A204.1 (cell line): ENCODE measurements at regions not wholly inside any gene's neighbourhood (a gene's known extent, or its start where the extent isn't known, plus 50 kb on each side); places are given as distances from the start of the nearest gene placed in this dataset.

Source experiments
- FAIRE-seq: peaks from 2 replicates; lab custom pipeline; 2012; peaks lifted over from hg19 to GRCh38; lab: Jason Lieb, UNC

- FAIRE-seq: no peak
Observed at GRCh38 chrX:143171703-143172102, 146.0 kb downstream of the SPANXN4 start.

GRCh38 chrX:143165778-143166177, 140.1 kb downstream of the SPANXN4 start:
- peak; percentile 48 for FAIRE-seq

DNA sequence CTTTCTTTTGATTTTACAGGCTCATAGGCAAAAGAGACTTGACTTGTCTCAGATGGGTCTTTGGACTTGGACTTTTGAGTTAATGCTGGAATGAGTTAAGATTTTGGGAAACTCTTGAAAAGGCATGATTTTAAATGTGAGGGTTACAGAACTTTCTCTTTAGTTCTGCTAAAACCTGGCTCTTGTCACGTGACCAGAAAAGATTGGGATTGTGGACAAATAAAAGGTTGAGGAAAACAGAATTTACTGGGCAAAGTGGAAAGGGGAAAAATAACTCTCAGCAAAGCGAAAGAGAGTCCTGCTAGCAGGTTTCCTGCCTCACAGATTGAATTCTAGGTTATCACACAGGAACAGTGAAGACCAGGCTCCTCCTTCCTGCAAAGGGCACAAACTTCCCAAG, 114.0 kb downstream of the SPANXN4 start:
- FAIRE-seq: no peak

DNA sequence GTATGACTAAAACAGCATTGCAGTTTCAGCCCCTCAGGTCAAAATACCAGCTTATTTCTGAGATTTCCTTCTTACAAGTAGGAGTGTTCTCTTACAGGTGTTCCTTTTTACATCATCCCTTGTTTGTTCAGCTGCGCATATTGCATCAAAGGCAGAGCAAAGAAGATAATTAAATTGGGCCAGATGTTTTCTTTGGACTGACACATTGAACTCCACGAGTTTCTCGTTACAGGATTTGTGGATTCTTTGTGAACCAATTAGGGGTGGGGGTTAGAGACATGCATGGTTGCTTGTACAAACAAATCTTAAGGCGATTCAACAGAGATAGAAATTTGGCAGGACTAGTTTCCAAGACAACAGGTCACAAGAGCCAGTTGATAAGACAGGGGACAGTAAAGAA, 95.7 kb downstream of the SPANXN4 start:
- FAIRE-seq: no peak

GRCh38 chrX:143115466-143115865, 89.7 kb downstream of the SPANXN4 start:
- no peak for FAIRE-seq

DNA sequence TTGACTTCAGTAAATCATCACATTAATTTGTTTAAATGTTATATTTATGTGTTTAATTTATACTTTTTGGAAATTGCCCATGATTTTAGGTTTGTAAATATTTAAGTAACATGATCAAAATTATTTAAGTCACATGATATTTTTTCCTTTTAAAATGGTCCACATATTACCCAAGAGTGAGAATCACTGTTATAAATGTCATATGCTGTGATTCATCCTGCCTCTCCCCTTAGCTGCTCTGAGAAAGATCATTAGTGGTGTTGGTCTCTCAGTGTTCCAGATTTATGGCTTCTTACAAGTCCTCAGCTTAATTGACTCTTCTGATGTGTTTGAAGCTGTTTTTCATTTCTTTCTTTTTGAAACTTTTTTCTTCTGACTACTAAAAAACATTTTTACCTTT, 70.1 kb downstream of the SPANXN4 start:
- FAIRE-seq: no peak

DNA sequence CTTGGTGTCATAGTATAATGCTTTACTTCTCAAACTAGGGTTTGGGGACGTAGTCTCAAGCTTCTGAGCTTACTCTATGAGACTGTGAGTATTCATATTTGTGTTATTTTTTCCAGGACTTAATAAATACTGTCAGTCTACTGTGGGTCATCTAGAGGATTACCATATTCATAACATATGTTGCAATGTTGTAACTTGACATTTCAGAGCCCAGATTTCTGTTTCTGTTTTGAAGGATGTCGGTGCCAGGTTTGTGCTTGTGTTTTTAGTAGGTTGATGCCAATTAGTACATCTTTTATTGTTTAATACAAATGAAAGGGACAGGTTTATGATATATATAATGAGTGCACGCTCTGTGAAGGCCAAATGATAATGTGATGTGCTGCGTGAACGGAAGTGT, 69.6 kb downstream of the SPANXN4 start:
- no peak for FAIRE-seq

GRCh38 chrX:143094417-143095023, 68.8 kb downstream of the SPANXN4 start:
- FAIRE-seq: no peak
